IPS DF 4.7 (cell line): ENCODE measurements at regions not wholly inside any gene's neighbourhood (a gene's known extent, or its start where the extent isn't known, plus 50 kb on each side); places are given as distances from the start of the nearest gene placed in this dataset.

Experiments used
- DNase-seq: peaks from one replicate; pipeline ENCODE4 v3.0.0-alpha.2; 2013; ENCODE audit warnings: low spot score; ENCODE audit errors: extremely low read depth

DNA sequence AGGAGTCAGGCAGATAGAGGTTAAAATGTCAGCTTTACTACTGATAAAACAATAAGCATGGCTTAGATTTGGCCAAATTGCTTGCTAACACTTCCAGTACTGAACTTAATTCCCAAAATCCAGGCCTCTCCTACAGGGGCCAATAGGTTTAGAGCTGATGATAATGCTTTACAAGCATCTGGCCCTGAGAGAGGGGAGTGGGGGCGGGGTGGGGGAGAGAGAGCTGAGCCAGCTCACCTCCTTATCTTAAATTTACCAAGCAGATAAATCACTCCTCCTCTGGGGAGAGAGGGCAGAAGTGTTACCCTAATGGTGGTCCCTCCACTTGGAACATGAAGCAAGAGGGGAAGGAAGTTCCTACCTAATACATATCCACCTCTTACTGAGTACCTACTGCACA, 182.2 kb upstream of the CRY1 start:
- DNase-seq, result no peak

DNA sequence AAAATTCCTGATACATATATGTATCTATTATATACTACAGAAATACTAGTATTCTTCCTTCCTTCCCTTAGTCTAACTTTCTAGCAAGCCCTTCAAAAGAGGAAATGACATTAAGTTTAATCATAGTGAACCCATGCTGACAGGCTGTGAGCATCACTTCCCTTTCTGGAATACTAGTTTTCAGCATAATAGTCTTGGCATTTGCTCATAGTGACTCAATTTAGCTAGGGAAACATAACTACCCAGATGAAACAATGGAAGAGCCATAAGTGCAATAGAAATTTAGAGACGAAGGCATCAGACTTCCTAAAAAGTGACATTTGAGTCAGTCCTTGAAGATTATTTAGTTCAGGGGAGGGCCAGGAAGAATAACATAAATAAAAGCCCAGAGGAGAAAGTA, 184.5 kb upstream of the CRY1 start:
- DNase-seq, result no peak

DNA sequence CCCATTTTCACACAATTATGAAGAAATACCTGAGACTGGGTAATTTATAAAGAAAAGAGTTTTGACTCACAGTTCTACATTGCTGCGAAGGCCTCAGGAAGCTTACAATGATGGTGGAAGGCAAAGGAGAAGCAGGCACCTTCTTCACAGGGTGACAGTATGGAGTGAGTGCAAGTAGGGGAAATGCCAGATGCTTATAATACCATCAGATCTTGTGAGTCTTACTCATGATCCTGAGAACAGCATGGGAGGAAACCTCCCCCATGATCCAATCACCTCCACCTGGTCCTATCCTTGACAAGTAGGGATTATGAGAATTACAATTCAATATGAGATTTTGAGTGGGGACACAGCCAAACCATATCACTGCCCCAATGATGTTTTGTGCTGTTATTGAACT, 189.3 kb upstream of the CRY1 start:
- DNase-seq, result no peak

DNA sequence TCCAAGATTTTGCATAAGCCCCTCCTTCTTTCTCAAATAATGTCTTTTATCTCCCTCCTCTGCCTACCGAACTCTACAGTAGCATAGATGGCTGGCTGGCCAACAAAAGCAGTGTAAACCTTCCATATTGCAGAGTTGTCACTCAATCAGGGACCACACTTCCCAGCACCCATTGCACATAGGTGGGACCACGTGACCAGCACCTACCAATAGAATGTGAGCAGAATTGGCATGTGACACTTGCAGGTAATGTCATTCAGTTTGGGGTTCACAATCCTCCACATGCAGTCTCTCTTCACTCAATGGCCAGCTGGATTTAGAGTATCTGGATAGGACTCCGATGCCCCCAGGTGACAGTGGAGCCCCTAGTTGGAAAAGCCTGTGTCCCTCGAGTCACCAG, 190.3 kb upstream of the CRY1 start:
- no peak for DNase-seq

DNA sequence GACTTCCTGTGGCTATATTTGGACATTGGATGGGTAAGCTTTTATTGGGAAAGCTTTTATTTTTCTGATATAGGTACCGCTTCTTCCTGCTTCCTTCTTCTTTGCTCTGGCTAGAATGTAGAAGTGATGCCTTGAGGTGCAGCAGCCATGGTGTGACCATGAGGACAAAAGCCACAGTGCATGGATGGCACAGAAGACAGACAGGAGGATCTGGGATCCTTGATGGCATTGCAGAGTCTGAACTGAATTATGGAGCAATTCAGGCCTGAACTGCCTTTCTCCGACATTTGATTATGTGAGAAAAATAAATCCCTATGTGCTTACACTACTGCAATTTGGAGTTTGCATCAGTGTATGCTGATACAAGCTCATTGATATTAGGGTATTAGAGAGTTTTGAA, 191.3 kb upstream of the CRY1 start:
- DNase-seq, result no peak

DNA sequence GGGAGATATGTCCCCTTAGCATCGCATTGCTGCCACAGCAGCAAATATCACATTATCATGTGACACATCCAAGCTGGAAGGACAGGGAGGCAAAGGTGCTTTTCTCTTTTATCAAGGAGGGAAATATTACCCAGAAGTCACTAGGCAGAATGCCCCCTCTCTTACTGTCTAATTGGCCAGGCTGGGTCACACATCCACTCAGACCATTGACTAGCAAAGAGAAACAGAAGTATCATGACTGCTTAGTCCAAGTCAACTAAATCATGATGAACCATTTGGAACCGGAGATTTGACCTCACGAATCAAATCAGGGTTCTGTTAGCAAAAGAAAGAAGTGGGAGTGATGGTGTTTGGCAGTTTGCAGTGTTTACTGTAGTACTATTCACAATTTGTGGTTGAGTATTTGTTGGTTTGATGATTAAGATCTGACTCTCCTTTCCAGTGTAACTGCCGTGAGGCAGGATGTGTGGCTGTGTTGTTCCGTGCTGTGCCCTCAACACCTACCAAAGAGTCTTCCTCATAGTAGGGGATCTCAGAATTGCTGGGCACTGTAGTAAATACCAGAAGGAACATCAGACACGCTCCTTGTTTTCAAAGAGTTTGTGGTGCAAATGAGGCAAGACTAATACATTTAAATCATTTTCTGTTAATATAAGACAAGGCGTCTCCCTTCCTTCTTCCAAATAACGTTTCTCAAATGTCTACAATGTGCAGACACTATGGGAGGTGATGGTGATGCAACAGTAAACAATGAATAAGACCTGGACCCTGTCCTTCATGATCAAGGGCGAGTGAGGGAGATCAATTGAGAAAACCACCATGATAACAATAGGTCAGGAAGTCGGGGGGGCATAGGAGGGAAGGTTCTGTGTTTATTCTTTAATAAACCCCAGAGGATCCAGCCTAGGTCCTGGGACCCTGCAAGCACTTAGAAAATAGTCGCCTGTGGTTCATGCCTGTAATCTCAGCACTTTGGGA, 194.4 kb upstream of the CRY1 start:
- DNase-seq, result no peak

DNA sequence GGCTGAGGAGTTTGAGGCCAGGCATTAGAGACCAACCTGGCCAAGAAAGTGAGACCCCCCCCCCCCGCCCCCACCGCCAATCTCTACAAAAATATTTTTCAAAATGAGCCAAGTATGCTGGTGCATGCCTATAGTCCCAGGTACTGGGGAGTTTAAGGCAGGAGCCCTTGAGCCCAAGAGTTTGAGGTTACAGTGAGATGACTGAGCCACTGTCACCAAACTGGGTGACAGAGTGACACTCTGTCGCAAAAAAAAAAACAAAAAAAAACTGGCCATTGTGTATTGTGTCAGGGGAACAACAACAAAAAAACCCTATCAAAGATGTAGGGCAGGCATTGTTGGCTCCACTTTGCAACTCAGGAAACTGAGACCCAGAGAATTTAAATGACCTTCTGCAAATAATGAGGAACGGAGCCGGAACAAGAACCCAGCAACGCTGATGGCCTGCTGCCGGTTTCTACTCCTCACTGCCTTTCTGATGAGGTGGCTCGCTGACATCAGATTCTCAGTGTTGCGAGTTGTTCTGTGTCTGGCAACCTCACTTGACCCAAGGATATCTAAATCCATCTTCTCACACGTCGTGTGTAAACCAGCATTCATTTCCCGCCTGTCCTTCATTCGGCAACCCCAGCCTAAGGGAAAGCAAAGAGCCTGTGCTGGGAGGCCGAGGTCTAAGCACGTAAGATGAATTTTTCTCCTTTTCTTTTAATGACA, 195.2 kb upstream of the CRY1 start:
- no peak for DNase-seq

DNA sequence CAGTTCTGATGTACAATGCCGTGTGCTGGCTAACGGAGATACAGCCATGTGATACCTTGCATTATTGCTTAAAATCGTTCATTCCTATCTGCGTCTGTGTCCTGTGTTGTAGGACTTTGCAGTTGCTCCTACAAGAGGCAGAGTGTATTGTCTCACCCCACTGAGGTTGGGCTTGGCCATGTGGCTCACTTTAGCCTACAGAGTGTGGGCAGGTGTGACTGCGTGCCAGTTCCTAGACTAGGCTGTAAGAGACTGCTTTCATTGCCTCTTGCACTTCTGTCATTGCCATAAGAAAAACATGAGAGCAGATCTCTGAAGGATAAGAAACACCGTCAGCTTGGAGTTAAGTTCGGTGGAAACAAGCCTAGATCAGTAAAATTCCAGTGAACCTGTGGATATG, 197.7 kb upstream of the CRY1 start:
- DNase-seq, result no peak

DNA sequence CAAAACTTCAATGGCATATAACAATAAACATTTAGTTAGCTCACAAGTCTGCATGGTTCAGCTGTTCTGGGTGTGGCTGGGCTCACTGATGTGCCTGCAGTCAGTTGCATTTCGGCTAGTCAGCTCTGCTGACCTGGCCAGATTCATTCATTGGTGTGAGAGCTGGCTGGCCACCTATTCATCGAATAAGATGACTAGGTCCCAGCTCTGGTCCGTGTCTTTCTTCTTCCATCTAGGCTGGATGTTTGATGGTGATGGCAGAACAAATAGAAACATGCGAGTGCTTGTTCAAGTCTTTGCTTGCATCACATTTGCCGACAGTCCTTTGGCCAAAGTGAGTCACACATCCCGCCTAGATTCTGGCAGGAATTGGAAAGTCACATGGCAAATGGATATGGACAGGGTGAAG, 203.3 kb upstream of the CRY1 start:
- no peak for DNase-seq

DNA sequence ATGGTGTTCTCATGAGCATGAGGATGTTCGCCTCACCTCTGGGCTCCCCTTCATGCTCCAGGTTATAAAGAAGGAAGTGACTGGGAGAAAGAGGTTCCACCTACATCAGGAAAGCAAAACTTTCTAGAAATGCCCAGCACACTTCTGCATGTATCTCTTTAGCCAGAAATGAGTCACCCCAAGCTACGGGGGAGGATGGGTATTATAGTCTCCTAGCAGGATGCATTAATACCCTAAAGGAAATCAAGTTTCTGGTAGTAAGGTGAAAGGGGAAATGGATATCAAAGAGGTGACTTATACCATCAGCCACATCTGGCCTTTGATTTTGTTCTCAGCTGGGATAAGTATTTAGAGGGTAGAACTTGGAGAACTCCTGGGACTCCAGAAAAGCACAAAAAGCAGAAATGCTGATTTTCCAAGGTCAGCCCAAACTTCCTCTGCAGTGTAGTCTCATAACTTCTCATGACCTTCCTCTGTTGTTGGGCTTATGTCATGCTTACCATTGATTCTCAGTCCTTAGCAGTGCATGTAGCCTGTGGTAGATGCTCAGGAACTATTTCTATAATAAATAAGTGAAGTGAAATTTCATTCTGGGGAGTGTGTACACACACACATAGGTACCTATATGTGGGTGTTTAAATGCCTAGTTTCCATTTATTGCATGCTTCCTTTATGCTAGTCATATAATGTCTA, 209.4 kb upstream of the CRY1 start:
- DNase-seq, result no peak

DNA sequence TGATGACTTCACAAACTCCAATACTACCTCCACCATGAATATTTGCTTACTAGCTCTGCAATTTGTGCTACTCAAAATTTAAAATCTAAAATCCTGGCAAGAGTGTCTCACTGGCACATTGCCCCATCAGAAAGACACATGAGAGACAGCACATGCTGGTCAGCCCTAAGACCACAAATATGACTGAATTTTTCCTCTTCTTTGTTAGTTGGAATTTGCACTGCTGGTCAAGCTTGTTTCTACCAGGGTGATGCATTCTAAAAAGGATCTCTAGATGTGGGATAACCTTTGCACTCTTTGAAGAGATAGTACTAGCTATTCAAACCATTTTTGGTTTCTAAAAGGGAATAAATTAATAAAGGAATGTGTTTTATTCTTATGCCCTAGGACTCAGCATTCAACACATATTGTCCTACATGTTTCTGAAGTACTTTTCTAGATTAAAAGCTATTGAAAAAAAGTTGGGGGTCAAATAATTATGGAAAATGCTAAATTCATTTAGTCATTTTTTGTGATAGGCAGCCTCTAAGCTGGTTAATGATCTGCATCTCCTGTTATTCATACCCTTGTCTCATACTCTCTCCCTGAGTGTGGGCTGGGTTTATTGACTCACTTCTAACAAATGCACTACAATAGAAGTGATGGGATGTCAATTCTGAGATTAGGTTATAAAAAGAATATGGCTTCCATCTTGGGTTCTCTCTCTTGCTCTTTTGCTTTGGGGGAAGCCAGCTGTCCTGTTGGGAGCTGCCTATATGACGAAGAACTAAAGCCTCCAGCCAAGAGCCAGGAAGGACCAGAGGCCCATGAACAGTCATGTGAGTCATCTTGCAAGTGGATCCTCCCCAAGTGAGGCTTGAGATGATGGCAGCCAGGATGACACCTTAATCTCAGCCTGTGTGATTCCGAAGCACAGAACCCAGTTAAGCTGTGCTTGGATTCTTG, 211.5 kb upstream of the CRY1 start:
- DNase-seq, result no peak

DNA sequence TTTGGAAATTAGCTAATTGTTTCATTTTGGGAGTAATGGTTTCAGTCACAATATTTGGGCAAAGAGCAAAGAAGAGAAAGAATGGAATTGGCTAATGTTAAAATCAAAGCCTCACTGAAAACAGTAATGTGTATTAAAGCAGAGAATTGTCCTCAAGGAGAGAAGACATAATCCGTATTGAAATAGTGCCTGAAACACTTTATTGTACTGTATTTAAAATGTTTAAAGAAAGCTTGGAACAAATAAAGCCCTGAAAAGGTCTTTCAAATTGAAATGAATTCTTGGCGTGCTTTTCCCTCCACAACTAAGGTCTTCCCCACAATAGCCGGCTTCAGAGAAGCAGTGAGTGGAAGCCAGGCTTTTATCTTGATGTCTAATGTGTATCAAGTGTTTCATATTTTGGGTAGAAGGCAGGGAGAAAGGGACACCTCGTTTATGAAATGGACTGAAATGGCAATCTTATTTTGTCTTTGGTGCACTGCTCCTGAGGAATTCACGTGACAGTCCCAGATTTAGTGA, 212.9 kb upstream of the CRY1 start:
- DNase-seq, result no peak

DNA sequence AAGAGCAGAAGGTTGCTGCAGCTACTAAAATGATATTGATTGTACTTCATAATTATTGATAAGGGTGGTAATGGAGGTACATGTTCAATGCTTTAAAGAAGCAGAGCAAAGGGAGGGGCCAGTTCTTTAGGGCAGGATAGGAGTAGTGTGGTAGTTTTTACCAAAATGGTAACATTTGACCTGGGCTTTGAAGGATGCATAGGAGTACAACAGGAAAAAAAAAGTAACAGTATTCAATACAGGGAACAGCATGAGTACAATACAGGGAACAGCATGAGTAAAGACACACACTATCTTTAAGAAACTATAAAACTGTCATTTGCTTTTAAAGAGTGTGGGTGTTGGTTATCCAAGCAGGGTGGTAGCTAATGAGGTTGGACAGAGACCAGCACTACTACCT, 215.0 kb upstream of the CRY1 start:
- no peak for DNase-seq

DNA sequence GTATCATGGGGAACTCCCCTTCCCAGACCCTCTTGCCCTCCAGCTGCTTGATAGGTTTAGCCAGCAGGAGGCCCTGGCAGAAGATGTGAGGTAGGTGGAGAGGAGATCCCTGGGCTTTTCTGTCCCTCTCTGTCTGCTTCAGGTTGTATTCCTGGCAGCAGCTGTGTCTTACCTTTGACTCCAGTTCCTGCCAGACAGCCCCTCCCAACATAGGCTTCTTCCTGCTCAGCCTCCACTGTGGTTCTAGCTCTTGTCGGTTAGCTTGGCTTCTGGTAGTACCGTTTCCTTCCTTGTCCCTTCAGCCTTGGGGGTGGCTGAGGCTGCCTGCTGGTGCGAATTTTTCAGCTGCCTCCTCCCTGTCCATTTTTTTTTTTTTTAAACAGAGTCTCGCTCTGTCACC, 215.7 kb upstream of the CRY1 start:
- no peak for DNase-seq

DNA sequence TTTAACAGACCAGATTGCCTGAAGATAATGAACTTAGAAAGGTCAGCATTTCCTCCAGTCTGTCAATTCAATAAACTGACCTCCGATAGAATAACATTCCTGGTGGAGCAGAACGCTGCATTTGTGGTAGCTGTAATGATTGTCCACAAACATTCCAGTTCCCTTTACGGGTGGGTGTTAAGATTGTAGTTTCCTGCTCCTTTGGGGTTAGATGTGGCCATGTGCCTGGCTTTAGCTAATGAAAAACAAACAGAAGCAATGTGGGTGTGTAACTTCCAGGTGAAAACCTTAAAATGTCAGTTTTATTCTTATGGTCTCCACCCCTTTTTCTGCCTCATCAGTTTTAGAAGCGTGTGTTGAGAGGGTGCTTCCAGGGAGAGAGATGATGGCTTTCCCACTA, 217.3 kb upstream of the CRY1 start:
- DNase-seq, result no peak

DNA sequence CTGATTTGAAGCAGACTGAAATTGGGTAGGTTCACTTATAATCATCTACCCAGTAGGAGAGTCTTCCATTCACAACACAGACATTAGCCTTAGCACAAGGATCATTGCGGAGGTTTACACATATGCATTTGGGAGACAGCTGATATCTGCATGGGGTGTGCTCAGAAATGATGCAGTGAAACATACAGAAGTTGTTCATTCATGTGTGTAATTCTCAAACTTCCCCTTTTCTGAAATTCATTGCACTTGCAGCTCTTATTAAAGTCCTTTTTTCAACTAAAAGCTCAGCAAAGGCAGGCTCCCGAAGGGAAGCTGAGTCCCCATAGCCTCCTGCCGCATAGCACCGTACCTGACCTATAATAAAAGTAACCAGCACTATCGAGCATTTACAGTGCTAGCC, 218.3 kb upstream of the CRY1 start:
- no peak for DNase-seq

DNA sequence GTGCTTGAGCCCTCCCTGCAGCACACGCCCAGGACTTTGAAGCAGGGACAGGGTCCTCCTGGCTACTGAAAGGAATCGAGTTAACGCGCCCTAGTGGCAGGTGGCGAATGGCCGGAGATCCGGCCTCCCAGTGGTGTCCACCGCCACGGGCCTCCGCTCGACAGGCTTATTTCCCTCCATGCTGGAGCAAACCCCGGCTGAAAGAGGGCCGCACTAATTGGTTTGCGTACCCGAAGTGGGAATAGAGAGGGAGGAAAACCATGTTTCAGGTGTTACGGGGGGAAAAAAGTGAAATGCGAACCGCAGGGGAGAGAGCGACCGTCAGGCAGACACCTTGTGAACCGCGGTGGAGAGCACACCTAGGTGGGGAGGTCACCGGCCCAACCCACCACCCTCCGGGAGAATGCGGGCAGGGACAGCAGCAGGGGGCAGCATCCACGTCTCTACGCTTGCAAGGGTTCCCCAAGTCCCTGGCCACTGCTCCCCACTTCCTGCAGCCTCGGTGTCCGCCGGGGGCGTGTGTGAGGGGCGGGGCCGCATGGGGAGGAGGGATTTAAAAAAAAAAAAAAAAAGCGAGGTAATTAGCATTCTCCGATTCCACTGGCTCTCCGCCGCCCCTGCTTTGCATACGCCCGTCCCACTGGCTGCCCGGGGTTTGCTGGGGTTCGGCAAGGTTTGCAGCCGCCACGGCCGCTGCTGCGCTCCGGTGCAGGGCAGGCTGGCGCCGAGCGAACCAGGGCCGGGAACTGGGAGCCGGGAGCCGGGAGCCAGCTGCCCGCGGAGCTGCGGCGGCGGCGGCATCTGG, 224.6 kb upstream of the CRY1 start:
- no peak for DNase-seq

DNA sequence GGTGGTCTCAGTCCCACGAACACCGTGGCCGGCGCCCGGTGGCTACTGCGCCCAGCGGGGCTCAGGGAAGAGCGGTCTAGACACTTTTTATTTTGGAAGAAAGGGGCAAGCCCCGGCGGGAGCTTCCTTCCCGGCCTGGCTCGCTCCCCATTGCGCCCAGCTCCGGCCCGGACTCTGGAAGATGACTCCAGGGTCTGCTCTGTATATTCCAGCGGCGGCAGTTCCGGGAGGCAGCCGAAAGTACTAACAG, 225.1 kb upstream of the CRY1 start:
- no peak for DNase-seq

DNA sequence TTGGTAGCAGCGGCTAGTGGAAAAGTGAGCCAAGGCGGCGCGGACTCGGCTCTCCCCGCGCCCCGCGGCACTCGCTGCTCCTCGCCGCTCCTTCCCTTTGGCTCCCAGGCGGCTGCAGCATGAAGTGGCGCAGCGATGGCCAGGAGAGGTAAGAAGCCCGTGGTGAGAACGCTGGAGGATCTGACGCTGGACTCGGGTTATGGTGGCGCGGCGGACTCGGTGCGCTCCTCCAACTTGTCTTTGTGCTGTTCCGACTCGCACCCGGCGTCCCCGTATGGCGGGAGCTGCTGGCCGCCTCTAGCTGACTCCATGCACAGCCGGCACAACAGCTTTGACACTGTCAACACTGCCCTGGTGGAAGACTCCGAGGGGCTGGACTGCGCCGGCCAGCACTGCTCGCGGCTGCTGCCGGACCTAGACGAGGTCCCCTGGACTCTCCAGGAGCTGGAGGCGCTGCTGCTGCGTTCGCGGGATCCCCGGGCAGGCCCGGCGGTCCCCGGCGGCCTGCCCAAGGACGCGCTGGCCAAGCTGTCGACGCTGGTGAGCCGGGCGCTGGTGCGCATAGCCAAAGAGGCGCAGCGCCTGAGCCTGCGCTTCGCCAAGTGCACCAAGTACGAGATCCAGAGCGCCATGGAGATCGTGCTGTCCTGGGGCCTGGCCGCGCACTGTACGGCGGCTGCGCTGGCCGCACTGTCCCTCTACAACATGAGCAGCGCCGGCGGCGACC, 225.6 kb upstream of the CRY1 start:
- no peak for DNase-seq
